ENCODE measurements at regions not wholly inside any gene's neighbourhood (a gene's known extent, or its start where the extent isn't known, plus 50 kb on each side); places are given as distances from the start of the nearest gene placed in this dataset.

DNA sequence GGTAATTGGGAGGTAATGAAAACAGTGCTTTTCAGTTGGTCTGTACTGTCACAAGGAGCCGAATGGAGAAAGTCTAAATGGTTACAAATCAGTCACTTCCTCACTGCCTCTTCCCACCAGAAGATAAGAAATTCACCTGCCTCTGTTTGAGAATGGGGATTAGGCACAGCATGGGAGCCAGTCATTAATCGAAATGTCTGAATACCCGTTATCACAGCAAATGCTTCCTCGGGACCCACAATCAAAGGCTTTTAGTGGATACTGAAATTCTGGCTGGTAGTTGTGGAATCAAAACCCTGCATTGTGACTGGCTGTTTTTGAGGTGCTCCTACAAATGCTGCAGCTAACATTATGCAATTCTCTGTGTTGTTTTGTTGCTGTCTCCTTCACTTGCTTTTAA is 461.0 kb upstream of the MEX3C start:
- H3K4me3 ChIP-seq = no peak overlapping the region
- WGBS (ENCODE audit: missing lambda C conversion rate) = 21% methylated on average over 4 of the region's 4 CpGs
- no peak for DNase-seq (ENCODE audit: low read depth in 1 of 2, low spot score in 1 of 2)

DNA sequence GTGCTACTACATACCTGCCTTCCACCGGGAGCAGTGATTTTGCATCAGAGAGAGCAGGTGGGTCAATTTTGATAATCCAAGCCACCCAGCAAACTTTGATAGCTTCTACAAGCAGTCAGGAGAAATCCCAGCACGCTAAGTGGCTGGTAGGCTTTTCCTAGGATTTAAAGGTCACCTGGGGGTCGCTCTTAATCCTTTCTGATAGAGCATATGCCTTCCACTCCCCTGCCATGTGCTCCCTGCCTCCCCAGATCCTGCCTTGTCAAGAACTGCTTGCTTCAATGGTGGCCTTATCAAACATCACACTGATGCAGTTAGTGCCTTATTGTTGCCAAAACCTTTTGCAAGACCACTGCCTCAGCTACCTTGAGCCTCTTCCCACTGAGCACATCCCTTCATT is 462.3 kb upstream of the MEX3C start:
- DNase-seq (ENCODE audit: low read depth in 1 of 2, low spot score in 1 of 2) = no peak
- WGBS (ENCODE audit: missing lambda C conversion rate) = 32% methylated on average over 3 of the region's 3 CpGs
- Histone ChIP-seq H3K9me3 (no peaks in the 10 kb centered on the region), H3K4me3 (no peak overlapping the region), H3K4me1 (no peaks in the 10 kb centered on the region), H3K27ac (no peak overlapping the region), H3K4me2 (no peak overlapping the region)
- no peak for FAIRE-seq
- no peak for ATAC-seq
- CTCF ChIA-PET = interaction anchor here (1.0 kb wide), 1 partner anchor 549 kb away, joined by 3 read pairs; no protein-coding TSS in a partner anchor
- TF ChIP-seq FOSL2 (IDR thresholded peaks at IDR 0.05) = no peak
- TF ChIP-seq FOSL2 (CRISPR knock-in tag; IDR thresholded peaks at IDR 0.05) = no peak
- no peak for TF ChIP-seq POLR2A (IDR thresholded peaks at IDR 0.05; ENCODE audit: low read length)
- no peak for TF ChIP-seq ZFP36 (IDR thresholded peaks at IDR 0.05; ENCODE audit: borderline replicate concordance, partially characterized antibody)
- no peak for TF ChIP-seq ZC3H11A (IDR thresholded peaks at IDR 0.05)
- no peak for TF ChIP-seq PHF8 (IDR thresholded peaks at IDR 0.05; ENCODE audit: borderline replicate concordance, low read depth)
- no peak for TF ChIP-seq NR3C1 (IDR thresholded peaks at IDR 0.05)
- no peak for TF ChIP-seq CEBPB (IDR thresholded peaks at IDR 0.05)
- no peak for TF ChIP-seq JUNB (IDR thresholded peaks at IDR 0.05)
- no peak for TF ChIP-seq ESRRA (IDR thresholded peaks at IDR 0.05; ENCODE audit: borderline replicate concordance, low read length)
- TF ChIP-seq RCOR1 (IDR thresholded peaks at IDR 0.05; ENCODE audit: low read depth, low read length) = no peak
- no peak for TF ChIP-seq HDAC2 (IDR thresholded peaks at IDR 0.05)
- TF ChIP-seq CBX2 (IDR thresholded peaks at IDR 0.05; ENCODE audit: borderline replicate concordance, low read depth) = no peak
- TF ChIP-seq, protein P1, sequence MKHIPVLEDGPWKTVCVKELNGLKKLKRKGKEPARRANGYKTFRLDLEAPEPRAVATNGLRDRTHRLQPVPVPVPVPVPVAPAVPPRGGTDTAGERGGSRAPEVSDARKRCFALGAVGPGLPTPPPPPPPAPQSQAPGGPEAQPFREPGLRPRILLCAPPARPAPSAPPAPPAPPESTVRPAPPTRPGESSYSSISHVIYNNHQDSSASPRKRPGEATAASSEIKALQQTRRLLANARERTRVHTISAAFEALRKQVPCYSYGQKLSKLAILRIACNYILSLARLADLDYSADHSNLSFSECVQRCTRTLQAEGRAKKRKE (CRISPR knock-in tag; IDR thresholded peaks at IDR 0.05; ENCODE audit: low read depth) = no peak
- TF ChIP-seq KDM5A (IDR thresholded peaks at IDR 0.05) = no peak
- TF ChIP-seq EHF (CRISPR knock-in tag; IDR thresholded peaks at IDR 0.05) = no peak
- POLR2A ChIA-PET = no interaction called here

More for the DNA sequence above, 461.0 kb upstream of the MEX3C start:
- Histone ChIP-seq H3K9me3 (no peaks in the 10 kb centered on the region), H3K4me2 (no peak overlapping the region), H3K4me1 (no peaks in the 10 kb centered on the region), H3K27ac (no peak overlapping the region)
- no peak for ATAC-seq
- ChIA-PET POLR2A (no interaction called here), CTCF (no interaction called here)
- no peak for FAIRE-seq
- TF ChIP-seq SMC3 (IDR thresholded peaks at IDR 0.05) (no peak), SREBF2 (IDR thresholded peaks at IDR 0.05) (no peak), RNF2 (IDR thresholded peaks at IDR 0.05; ENCODE audit: borderline replicate concordance, low read depth) (no peak), HEYL (CRISPR knock-in tag; IDR thresholded peaks at IDR 0.05) (no peak), POLR2A (IDR thresholded peaks at IDR 0.05; ENCODE audit: low read length) (no peak), CEBPB (IDR thresholded peaks at IDR 0.05) (no peak)
- TF ChIP-seq, protein P2, sequence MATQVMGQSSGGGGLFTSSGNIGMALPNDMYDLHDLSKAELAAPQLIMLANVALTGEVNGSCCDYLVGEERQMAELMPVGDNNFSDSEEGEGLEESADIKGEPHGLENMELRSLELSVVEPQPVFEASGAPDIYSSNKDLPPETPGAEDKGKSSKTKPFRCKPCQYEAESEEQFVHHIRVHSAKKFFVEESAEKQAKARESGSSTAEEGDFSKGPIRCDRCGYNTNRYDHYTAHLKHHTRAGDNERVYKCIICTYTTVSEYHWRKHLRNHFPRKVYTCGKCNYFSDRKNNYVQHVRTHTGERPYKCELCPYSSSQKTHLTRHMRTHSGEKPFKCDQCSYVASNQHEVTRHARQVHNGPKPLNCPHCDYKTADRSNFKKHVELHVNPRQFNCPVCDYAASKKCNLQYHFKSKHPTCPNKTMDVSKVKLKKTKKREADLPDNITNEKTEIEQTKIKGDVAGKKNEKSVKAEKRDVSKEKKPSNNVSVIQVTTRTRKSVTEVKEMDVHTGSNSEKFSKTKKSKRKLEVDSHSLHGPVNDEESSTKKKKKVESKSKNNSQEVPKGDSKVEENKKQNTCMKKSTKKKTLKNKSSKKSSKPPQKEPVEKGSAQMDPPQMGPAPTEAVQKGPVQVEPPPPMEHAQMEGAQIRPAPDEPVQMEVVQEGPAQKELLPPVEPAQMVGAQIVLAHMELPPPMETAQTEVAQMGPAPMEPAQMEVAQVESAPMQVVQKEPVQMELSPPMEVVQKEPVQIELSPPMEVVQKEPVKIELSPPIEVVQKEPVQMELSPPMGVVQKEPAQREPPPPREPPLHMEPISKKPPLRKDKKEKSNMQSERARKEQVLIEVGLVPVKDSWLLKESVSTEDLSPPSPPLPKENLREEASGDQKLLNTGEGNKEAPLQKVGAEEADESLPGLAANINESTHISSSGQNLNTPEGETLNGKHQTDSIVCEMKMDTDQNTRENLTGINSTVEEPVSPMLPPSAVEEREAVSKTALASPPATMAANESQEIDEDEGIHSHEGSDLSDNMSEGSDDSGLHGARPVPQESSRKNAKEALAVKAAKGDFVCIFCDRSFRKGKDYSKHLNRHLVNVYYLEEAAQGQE (IDR thresholded peaks at IDR 0.05) = no peak
- TF ChIP-seq, protein P3, sequence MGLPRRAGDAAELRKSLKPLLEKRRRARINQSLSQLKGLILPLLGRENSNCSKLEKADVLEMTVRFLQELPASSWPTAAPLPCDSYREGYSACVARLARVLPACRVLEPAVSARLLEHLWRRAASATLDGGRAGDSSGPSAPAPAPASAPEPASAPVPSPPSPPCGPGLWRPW (IDR thresholded peaks at IDR 0.05) = no peak
- TF ChIP-seq, protein P4, sequence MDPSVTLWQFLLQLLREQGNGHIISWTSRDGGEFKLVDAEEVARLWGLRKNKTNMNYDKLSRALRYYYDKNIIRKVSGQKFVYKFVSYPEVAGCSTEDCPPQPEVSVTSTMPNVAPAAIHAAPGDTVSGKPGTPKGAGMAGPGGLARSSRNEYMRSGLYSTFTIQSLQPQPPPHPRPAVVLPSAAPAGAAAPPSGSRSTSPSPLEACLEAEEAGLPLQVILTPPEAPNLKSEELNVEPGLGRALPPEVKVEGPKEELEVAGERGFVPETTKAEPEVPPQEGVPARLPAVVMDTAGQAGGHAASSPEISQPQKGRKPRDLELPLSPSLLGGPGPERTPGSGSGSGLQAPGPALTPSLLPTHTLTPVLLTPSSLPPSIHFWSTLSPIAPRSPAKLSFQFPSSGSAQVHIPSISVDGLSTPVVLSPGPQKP (IDR thresholded peaks at IDR 0.05; ENCODE audit: low read depth, low read length) = no peak
- TF ChIP-seq, protein P5, sequence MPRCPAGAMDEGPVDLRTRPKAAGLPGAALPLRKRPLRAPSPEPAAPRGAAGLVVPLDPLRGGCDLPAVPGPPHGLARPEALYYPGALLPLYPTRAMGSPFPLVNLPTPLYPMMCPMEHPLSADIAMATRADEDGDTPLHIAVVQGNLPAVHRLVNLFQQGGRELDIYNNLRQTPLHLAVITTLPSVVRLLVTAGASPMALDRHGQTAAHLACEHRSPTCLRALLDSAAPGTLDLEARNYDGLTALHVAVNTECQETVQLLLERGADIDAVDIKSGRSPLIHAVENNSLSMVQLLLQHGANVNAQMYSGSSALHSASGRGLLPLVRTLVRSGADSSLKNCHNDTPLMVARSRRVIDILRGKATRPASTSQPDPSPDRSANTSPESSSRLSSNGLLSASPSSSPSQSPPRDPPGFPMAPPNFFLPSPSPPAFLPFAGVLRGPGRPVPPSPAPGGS (IDR thresholded peaks at IDR 0.05) = no peak

Data from A549 (cell line).